Esophagus squamous epithelium (tissue), 5 donors: ENCODE measurements at regions not wholly inside any gene's neighbourhood (a gene's known extent, or its start where the extent isn't known, plus 50 kb on each side); places are given as distances from the start of the nearest gene placed in this dataset.

ENCODE experiments used
- DNase-seq: peaks from one replicate; lab custom pipeline; 2025; lab: John Stamatoyannopoulos, UW
- H3K27ac ChIP-seq, 4 donors: fragments of 200-600 bp; sonication (generic); one replicate each; pipeline ENCODE4 v1.5.1; 2016 to 2019; ENCODE audit warnings: mild to moderate bottlenecking in 1 of 4
- H3K27me3 ChIP-seq, 4 donors: fragments of 200-600 bp; sonication (generic); 1 replicate in 3 of 4; 2 replicates in 1 of 4; pipeline versions ENCODE4 v1.5.1 to v1.6.0; 2017 to 2021; ENCODE audit warnings: antibody characterized with exemption in 1 of 4
- H3K36me3 ChIP-seq, 3 donors: fragments of 200-600 bp; sonication (generic); one replicate each; pipeline ENCODE4 v1.5.1; 2016 to 2019
- H3K4me1 ChIP-seq, 3 donors: fragments of 200-600 bp; sonication (generic); one replicate each; pipeline ENCODE4 v1.5.1; 2017 to 2019
- H3K4me3 ChIP-seq, 4 donors: fragments of 200-600 bp; sonication (generic); 1 replicate in 3 of 4; 2 replicates in 1 of 4; pipeline ENCODE4 v1.5.1; 2016 to 2019; ENCODE audit warnings: mild to moderate bottlenecking in 2 of 4, moderate library complexity in 1 of 4
- H3K9me3 ChIP-seq, 3 donors: fragments of 200-600 bp; sonication (generic); one replicate each; pipeline ENCODE4 v1.5.1; 2016 to 2019
- CTCF ChIP-seq, 6 experiments: fragments of 450-650 bp in 4 of 6; fragments of 200-600 bp in 2 of 6; sonication (generic) in 2 of 6; IDR thresholded peaks; one replicate each; pipeline ENCODE4 v1.5.1; 2016 to 2019; ENCODE audit warnings: antibody characterized with exemption in 6 of 6, mild to moderate bottlenecking in 4 of 6, moderate library complexity in 4 of 6
- POLR2A ChIP-seq, 4 donors: fragments of 450-650 bp; IDR thresholded peaks; one replicate each; pipeline ENCODE4 v1.6.1; 2017; ENCODE audit warnings: antibody characterized with exemption in 4 of 4, mild to moderate bottlenecking in 4 of 4, moderate library complexity in 3 of 4
- WGBS, 2 donors: methylation state at CpG; one replicate each; pipeline ENCODE4 v1.1.5; 2018; 5-methylcytosine and 5-hydroxymethylcytosine counted together
- intact Hi-C: fragments of 100-400 bp; cut with DNase I; formaldehyde crosslinking; loops from one replicate; pipeline ENCODE4 v1.15.0; 2022
- donor health status: DM: yes; HTN: yes; CAD: no.

GRCh38 chr2:225788571-225789094 is 389.1 kb downstream of the NYAP2 start:
- H3K4me3 ChIP-seq, result no peak overlapping the region
- DNase-seq, result no peak
- no peaks in the 10 kb centered on the region for H3K36me3 ChIP-seq
- intact Hi-C loops, result no loop called here
- TF ChIP-seq POLR2A (IDR thresholded peaks at IDR 0.05) (no peak), CTCF (IDR thresholded peaks at IDR 0.05) (no peak)
- H3K27me3 ChIP-seq, result no peaks in the 10 kb centered on the region
- H3K4me1 ChIP-seq, result no peaks in the 10 kb centered on the region
- H3K27ac ChIP-seq, result no peak overlapping the region
- H3K9me3 ChIP-seq, result no peaks in the 10 kb centered on the region
- 61 to 68% methylated on average over 5 of the region's 5 CpGs for WGBS, 2 donors

- Histone ChIP-seq H3K4me1 (no peaks in the 10 kb centered on the region), H3K9me3 (no peaks in the 10 kb centered on the region), H3K4me3 (no peak overlapping the region), H3K36me3 (no peaks in the 10 kb centered on the region), H3K27me3 (no peaks in the 10 kb centered on the region), H3K27ac (no peak overlapping the region)
- intact Hi-C loops, result no loop called here
- TF ChIP-seq CTCF (IDR thresholded peaks at IDR 0.05), result no peak
- no peak for TF ChIP-seq POLR2A (IDR thresholded peaks at IDR 0.05)
- DNase-seq, result no peak
- 74 to 78% methylated on average over 2 of the region's 2 CpGs for WGBS, 2 donors
These were observed 388.0 kb downstream of the NYAP2 start for GRCh38 chr2:225787497-225787896.

GRCh38 chr2:225781991-225782390 is 382.5 kb downstream of the NYAP2 start:
- Histone ChIP-seq H3K4me1 (no peaks in the 10 kb centered on the region), H3K27ac (no peak overlapping the region), H3K9me3 (no peaks in the 10 kb centered on the region), H3K4me3 (no peak overlapping the region), H3K36me3 (no peaks in the 10 kb centered on the region), H3K27me3 (no peaks in the 10 kb centered on the region)
- 69 to 83% methylated on average over 2 of the region's 2 CpGs for WGBS, 2 donors
- DNase-seq, result no peak
- intact Hi-C loops, result no loop called here
- TF ChIP-seq POLR2A (IDR thresholded peaks at IDR 0.05) (no peak), CTCF (IDR thresholded peaks at IDR 0.05) (no peak)

GRCh38 chr2:225781145-225781544 is 381.6 kb downstream of the NYAP2 start:
- 70 to 90% methylated on average over 2 of the region's 2 CpGs for WGBS, 2 donors
- no peak for TF ChIP-seq POLR2A (IDR thresholded peaks at IDR 0.05)
- no peak for TF ChIP-seq CTCF (IDR thresholded peaks at IDR 0.05)
- Histone ChIP-seq H3K27me3 (no peaks in the 10 kb centered on the region), H3K4me1 (no peaks in the 10 kb centered on the region), H3K27ac (no peak overlapping the region), H3K4me3 (no peak overlapping the region), H3K9me3 (no peaks in the 10 kb centered on the region), H3K36me3 (no peaks in the 10 kb centered on the region)
- intact Hi-C loops, result no loop called here
- DNase-seq, result no peak

- WGBS, 2 donors, result 71 to 83% methylated on average over 1 of the region's 1 CpG
- no peak overlapping the region for H3K4me3 ChIP-seq
- no peaks in the 10 kb centered on the region for H3K9me3 ChIP-seq
- H3K27me3 ChIP-seq, result no peaks in the 10 kb centered on the region
- H3K36me3 ChIP-seq, result no peaks in the 10 kb centered on the region
- H3K4me1 ChIP-seq, result no peaks in the 10 kb centered on the region
- DNase-seq, result no peak
- intact Hi-C loops, result no loop called here
- TF ChIP-seq CTCF (IDR thresholded peaks at IDR 0.05), result no peak
- no peak for TF ChIP-seq POLR2A (IDR thresholded peaks at IDR 0.05)
- no peak overlapping the region for H3K27ac ChIP-seq
These were observed 380.3 kb downstream of the NYAP2 start for GRCh38 chr2:225779829-225780228.
